ENCODE measurements at regions not wholly inside any gene's neighbourhood (a gene's known extent, or its start where the extent isn't known, plus 50 kb on each side); places are given as distances from the start of the nearest gene placed in this dataset.

DNA sequence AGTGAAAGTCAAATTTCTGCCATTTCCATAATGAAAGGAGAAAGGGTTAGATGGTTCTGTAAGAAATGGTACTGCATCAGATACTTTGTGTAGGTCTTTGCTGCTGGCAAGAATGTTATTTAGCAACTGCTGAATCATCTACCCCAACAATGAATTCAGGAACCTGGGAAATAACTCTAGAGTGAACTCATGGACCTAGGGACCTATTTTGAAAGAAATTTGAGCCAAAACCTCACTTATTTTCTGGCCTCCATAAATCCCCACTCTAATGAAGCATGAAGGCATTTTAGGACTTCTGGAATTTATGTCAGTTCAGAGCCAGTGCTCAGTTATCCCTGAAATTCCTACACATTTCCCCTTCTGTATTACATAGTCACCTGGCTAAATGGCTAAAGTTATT is 50.9 kb upstream of the CPNE8 start:
- no peak for DNase-seq

All from stimulated activated CD4-positive, alpha-beta T cell treated with anti-CD3 and anti-CD28 coated beads, Interleukin-1b, Interleukin-23, amount 100 ng/mL, for 48 hours (primary cell).